H9 (cell line): ENCODE measurements at regions not wholly inside any gene's neighbourhood (a gene's known extent, or its start where the extent isn't known, plus 50 kb on each side); places are given as distances from the start of the nearest gene placed in this dataset.

Source experiments
- DNase-seq: peaks from one replicate; pipeline ENCODE4 v3.0.0-alpha.2; 2017
- H2AFZ ChIP-seq: one replicate; pipeline ENCODE4 v1.6.1; 2013; ENCODE audit warnings: mild to moderate bottlenecking, low read length, control low read depth, moderate library complexity
- H2AK5ac ChIP-seq: 2 replicates; pipeline ENCODE4 v1.6.1; 2013; ENCODE audit warnings: low read length, control low read depth, mixed read lengths; ENCODE audit not compliant: insufficient read length
- H2BK120ac ChIP-seq: one replicate; pipeline ENCODE4 v1.6.1; 2013; ENCODE audit warnings: low read depth, mild to moderate bottlenecking, low read length, control low read depth, inconsistent platforms; ENCODE audit not compliant: poor library complexity, severe bottlenecking
- H2BK12ac ChIP-seq: 2 replicates; pipeline ENCODE4 v1.6.1; 2013; ENCODE audit warnings: low read length, control low read depth, mixed read lengths, low read depth; ENCODE audit not compliant: insufficient read length
- H2BK15ac ChIP-seq: 2 replicates; pipeline ENCODE4 v1.6.1; 2013; ENCODE audit warnings: low read depth, low read length, control low read depth
- H2BK20ac ChIP-seq: one replicate; pipeline ENCODE4 v1.6.1; 2013; ENCODE audit warnings: low read depth, mild to moderate bottlenecking, low read length, control low read depth, inconsistent platforms; ENCODE audit not compliant: poor library complexity, severe bottlenecking
- H2BK5ac ChIP-seq: 2 replicates; pipeline ENCODE4 v1.6.1; 2013; ENCODE audit warnings: low read length, control low read depth, mixed read lengths; ENCODE audit not compliant: insufficient read length
- H3K14ac ChIP-seq: 2 replicates; pipeline ENCODE4 v1.6.1; 2013; ENCODE audit warnings: low read length, control low read depth; ENCODE audit not compliant: insufficient read depth
- H3K18ac ChIP-seq: 2 replicates; pipeline ENCODE4 v1.6.1; 2013; ENCODE audit warnings: low read depth, mild to moderate bottlenecking, mixed read lengths, low read length, control low read depth; ENCODE audit not compliant: insufficient read length
- H3K23ac ChIP-seq: 2 replicates; pipeline ENCODE4 v1.6.1; 2013; ENCODE audit warnings: low read length, control low read depth, mixed read lengths, low read depth; ENCODE audit not compliant: insufficient read length
- H3K23me2 ChIP-seq: 2 replicates; pipeline ENCODE4 v1.6.1; 2013; ENCODE audit warnings: low read depth, mild to moderate bottlenecking, mixed read lengths, low read length, control low read depth; ENCODE audit not compliant: insufficient read length, poor library complexity, severe bottlenecking
- H3K27ac ChIP-seq: 2 replicates; pipeline ENCODE4 v1.5.1; 2013; ENCODE audit warnings: low read length, control low read depth, mixed read lengths, low read depth; ENCODE audit not compliant: insufficient read length
- H3K27me3 ChIP-seq: 2 replicates; pipeline ENCODE4 v1.6.1; 2013; ENCODE audit warnings: low read length, control low read depth, inconsistent platforms; ENCODE audit not compliant: insufficient read depth
- H3K4ac ChIP-seq: 2 replicates; pipeline ENCODE4 v1.6.1; 2013; ENCODE audit warnings: low read depth, mild to moderate bottlenecking, control low read depth, inconsistent platforms, low read length, moderate library complexity
- H3K4me1 ChIP-seq: 2 replicates; pipeline ENCODE4 v1.6.1; 2013; ENCODE audit warnings: low read length, control low read depth, inconsistent platforms; ENCODE audit not compliant: insufficient read depth
- H3K4me2 ChIP-seq: 2 replicates; pipeline ENCODE4 v1.6.1; 2013; ENCODE audit warnings: low read length, control low read depth, mixed read lengths; ENCODE audit not compliant: insufficient read length, insufficient read depth
- H3K56ac ChIP-seq: 2 replicates; pipeline ENCODE4 v1.6.1; 2013; ENCODE audit warnings: low read depth, mild to moderate bottlenecking, mixed read lengths, low read length, control low read depth; ENCODE audit not compliant: insufficient read length
- H3K79me1 ChIP-seq: 2 replicates; pipeline ENCODE4 v1.6.1; 2013; ENCODE audit warnings: low read depth, mild to moderate bottlenecking, moderate library complexity, low read length, control low read depth, inconsistent platforms; ENCODE audit not compliant: insufficient read depth, poor library complexity, severe bottlenecking
- H3K79me2 ChIP-seq: 2 replicates; pipeline ENCODE4 v1.6.1; 2013; ENCODE audit warnings: low read length, control low read depth, inconsistent platforms; ENCODE audit not compliant: insufficient read depth
- H3K9ac ChIP-seq: 2 replicates; pipeline ENCODE4 v1.6.1; 2013; ENCODE audit warnings: low read length, control low read depth, mixed read lengths; ENCODE audit not compliant: insufficient read length; ENCODE audit errors: extremely low read depth
- H3K9me3 ChIP-seq: one replicate; pipeline ENCODE4 v1.6.1; 2013; ENCODE audit warnings: low read depth, low read length, inconsistent platforms; ENCODE audit not compliant: control insufficient read depth
- H3T11ph ChIP-seq: one replicate; pipeline ENCODE4 v1.6.1; 2013; ENCODE audit warnings: mild to moderate bottlenecking, low read length, control low read depth, inconsistent platforms
- H4K20me1 ChIP-seq: one replicate; pipeline ENCODE4 v1.6.1; 2013; ENCODE audit not compliant: control insufficient read depth, insufficient read length, insufficient read depth
- H4K5ac ChIP-seq: 2 replicates; pipeline ENCODE4 v1.6.1; 2013; ENCODE audit warnings: low read depth, mild to moderate bottlenecking, mixed read lengths, low read length, control low read depth; ENCODE audit not compliant: insufficient read length
- H4K8ac ChIP-seq: replicated peaks from 2 replicates; pipeline ENCODE4 v1.6.1; 2013; ENCODE audit warnings: low read length, control low read depth, mixed read lengths, low read depth; ENCODE audit not compliant: insufficient read length
- H4K91ac ChIP-seq: 2 replicates; pipeline ENCODE4 v1.6.1; 2013; ENCODE audit warnings: low read depth, mild to moderate bottlenecking, moderate library complexity, mixed read lengths, low read length, control low read depth; ENCODE audit not compliant: insufficient read length
- H3K27ac Mint-ChIP-seq, 3 experiments: 2 replicates in 2 of 3; 3 replicates in 1 of 3; pipeline ENCODE4 v1.8.0; 2020 to 2021; ENCODE audit warnings: mixed read lengths in 3 of 3, mild to moderate bottlenecking in 1 of 3, moderate library complexity in 1 of 3
- H3K27me3 Mint-ChIP-seq: 2 replicates; pipeline ENCODE4 v1.8.0; 2021; ENCODE audit warnings: low read depth, mild to moderate bottlenecking, moderate library complexity, mixed read lengths
- H3K36me3 Mint-ChIP-seq, 3 experiments: 2 replicates in 2 of 3; 3 replicates in 1 of 3; pipeline ENCODE4 v1.8.0; 2020 to 2021; ENCODE audit warnings: low read depth in 3 of 3, mixed read lengths in 3 of 3; ENCODE audit not compliant: insufficient read depth in 1 of 3
- H3K4me1 Mint-ChIP-seq, 2 experiments: 2 replicates each; pipeline ENCODE4 v1.8.0; 2020; ENCODE audit warnings: mixed read lengths in 2 of 2
- H3K4me3 Mint-ChIP-seq, 2 experiments: 2 replicates in 1 of 2; 3 replicates in 1 of 2; pipeline ENCODE4 v1.8.0; 2020 to 2021; ENCODE audit warnings: mild to moderate bottlenecking in 2 of 2, mixed read lengths in 2 of 2, moderate library complexity in 1 of 2
- H3K9me3 Mint-ChIP-seq, 2 experiments: 2 replicates in 1 of 2; 3 replicates in 1 of 2; pipeline ENCODE4 v1.8.0; 2020; ENCODE audit warnings: mild to moderate bottlenecking in 2 of 2, mixed read lengths in 2 of 2, moderate library complexity in 1 of 2
- CTCF ChIP-seq: fragments of 200-600 bp; sonication (generic); conservative IDR thresholded peaks from 3 replicates; pipeline ENCODE4 v1.8.0; 2021; ENCODE audit warnings: antibody characterized with exemption, mild to moderate bottlenecking
- WGBS: extraction: QIAGEN DNeasy Blood & Tissue Kit; methylation state at CpG from one replicate; pipeline ENCODE4 v1.1.7; 2013; ENCODE audit warnings: missing lambda C conversion rate, low lambda C conversion rate, mixed read lengths; ENCODE audit not compliant: insufficient read length; ENCODE audit errors: extremely low coverage; 5-methylcytosine and 5-hydroxymethylcytosine counted together

- Histone ChIP-seq H2BK12ac (no peak overlapping the region), H3K27ac (no peak overlapping the region), H3K23me2 (no peaks in the 10 kb centered on the region), H3K27me3 (no peaks in the 10 kb centered on the region), H2BK15ac (no peak overlapping the region), H3K79me2 (no peaks in the 10 kb centered on the region), H3K4ac (no peak overlapping the region), H3K4me2 (no peak overlapping the region), H3K4me1 (no peaks in the 10 kb centered on the region; the same call in 1 of the 2 replicates), H3K56ac (no peak overlapping the region), H2BK120ac (no peak overlapping the region), H4K91ac (no peak overlapping the region), H4K8ac (no peak overlapping the region), H4K5ac (no peak overlapping the region), H3K14ac (no peak overlapping the region), H3K79me1 (no peaks in the 10 kb centered on the region), H3K23ac (no peak overlapping the region), H2BK5ac (no peak overlapping the region), H2AK5ac (no peak overlapping the region), H3K9ac (no peak overlapping the region), H3T11ph (no peak overlapping the region), H2BK20ac (no peak overlapping the region), H3K18ac (no peak overlapping the region), H3K9me3 (no peaks in the 10 kb centered on the region), H4K20me1 (no peaks in the 10 kb centered on the region), H2AFZ (no peak overlapping the region)
- H3K9me3 Mint-ChIP-seq, result peaks cover 0 to 3% of the 10 kb centered on the region in 2 experiments; a peak in 2 of 5 replicates
- H3K27me3 Mint-ChIP-seq, result no peaks in the 10 kb centered on the region
- H3K36me3 Mint-ChIP-seq, result 0 out of 7 replicates have a peak, but pooled peaks cover 0 to 4% (median 0%) of the 10 kb centered on the region in 3 experiments
- peaks cover 13 to 19% of the 10 kb centered on the region in 2 experiments for H3K4me1 Mint-ChIP-seq
- no peak for TF ChIP-seq CTCF
- H3K27ac Mint-ChIP-seq, result no peak overlapping the region
- DNase-seq, result no peak
- WGBS, result no CpG with 5 or more reads among the region's 2 CpGs
- H3K4me3 Mint-ChIP-seq, result no peak overlapping the region
These were observed 1048.8 kb upstream of the EEF2KMT start for GRCh38 chr16:6146356-6146755.
